22Rv1 (cell line): ENCODE measurements at regions not wholly inside any gene's neighbourhood (a gene's known extent, or its start where the extent isn't known, plus 50 kb on each side); places are given as distances from the start of the nearest gene placed in this dataset.

ENCODE experiments used
- H3K27ac ChIP-seq: fragments of 450-650 bp; 2 replicates; pipeline ENCODE4 v1.5.1; 2017
- ZFX ChIP-seq: fragments of 450-650 bp; IDR thresholded peaks from 2 replicates; pipeline ENCODE4 v1.6.1; 2017; ENCODE audit warnings: antibody characterized with exemption, borderline replicate concordance
- TF ChIP-seq, protein P1 (sequence below): fragments of 450-650 bp; IDR thresholded peaks from 2 replicates; pipeline ENCODE4 v1.5.1; 2017; ENCODE audit warnings: mild to moderate bottlenecking

DNA sequence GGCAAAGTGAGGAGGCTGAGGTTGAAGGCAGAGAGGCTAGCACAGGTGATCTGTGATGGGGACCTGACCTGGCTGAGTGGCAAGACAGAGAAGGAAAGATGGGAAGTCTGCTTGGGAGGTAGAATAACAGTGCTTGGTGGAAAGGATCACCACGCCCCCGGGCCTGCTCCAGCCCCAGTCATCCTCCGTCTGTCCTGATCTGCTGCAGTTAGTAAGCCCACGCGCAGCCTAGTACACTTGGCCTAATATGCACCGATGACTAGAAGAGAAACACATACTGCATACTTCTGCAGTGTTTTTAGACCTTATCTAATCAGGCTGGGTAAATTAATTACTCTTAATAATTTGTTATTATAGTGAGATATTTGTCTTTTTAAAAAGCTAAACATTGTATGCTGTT is 103.7 kb upstream of the KLF3 start:
- no peak overlapping the region for H3K27ac ChIP-seq
- TF ChIP-seq, protein P1, sequence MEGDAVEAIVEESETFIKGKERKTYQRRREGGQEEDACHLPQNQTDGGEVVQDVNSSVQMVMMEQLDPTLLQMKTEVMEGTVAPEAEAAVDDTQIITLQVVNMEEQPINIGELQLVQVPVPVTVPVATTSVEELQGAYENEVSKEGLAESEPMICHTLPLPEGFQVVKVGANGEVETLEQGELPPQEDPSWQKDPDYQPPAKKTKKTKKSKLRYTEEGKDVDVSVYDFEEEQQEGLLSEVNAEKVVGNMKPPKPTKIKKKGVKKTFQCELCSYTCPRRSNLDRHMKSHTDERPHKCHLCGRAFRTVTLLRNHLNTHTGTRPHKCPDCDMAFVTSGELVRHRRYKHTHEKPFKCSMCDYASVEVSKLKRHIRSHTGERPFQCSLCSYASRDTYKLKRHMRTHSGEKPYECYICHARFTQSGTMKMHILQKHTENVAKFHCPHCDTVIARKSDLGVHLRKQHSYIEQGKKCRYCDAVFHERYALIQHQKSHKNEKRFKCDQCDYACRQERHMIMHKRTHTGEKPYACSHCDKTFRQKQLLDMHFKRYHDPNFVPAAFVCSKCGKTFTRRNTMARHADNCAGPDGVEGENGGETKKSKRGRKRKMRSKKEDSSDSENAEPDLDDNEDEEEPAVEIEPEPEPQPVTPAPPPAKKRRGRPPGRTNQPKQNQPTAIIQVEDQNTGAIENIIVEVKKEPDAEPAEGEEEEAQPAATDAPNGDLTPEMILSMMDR, result no peak
- TF ChIP-seq ZFX, result no peak

DNA sequence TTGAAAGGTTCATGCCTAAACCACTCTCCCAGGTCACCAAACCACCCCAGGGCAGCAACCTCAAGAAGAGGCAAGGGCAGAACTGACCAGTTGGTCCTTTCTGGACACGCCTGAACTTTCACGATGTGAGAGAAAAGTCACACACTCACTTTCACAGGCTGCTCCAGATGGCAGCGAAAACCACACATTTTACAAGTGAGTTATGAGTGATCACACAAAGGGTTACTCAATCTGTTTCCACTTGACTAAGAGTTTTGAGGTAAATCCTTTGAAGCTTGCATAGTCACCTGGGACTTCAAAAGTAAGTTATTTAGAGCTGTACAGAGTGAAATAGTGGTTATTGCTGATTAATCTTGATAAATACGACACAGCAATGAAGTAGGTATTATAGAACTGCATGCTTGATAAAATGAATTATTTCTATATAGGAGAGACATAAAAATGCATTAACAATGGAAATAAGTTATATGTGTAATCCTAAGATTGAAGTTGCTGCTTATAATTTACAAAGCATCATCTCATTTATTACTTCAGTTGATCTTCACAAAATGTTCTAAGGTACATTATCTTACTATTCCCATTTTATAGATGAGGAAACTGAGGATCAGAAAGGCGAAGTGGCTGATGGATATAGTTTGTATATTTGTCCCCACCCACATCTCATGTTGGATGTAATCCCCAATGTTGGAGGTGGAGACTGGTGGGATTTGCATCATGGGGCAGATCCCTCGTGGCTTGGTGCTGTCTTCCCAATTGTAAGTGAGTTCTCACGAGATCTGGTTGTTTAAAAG is 103.0 kb upstream of the KLF3 start:
- no peak overlapping the region for H3K27ac ChIP-seq
- TF ChIP-seq, protein P1, result no peak
- no peak for TF ChIP-seq ZFX

DNA sequence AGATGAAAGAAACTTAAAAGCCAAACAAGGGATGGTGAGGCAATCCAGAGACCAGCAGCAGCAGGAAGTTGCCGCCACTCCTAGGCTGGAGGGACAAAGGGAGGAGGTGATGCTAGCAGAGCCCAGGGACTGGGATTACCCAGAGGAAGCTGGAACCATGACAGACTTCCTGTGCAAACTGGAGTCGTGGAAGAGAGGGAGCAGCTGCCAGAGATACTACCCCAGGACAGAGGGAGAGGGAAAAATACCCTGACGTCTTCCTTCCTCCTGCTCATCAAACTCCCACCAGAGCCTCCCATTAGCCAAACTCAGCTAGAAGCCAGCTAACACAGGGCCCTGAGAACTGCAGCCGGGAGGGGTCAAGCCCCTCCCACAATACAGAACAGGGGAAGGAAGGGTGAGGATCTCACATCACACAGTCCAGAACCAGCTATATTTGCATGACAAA is 101.2 kb upstream of the KLF3 start:
- no peak overlapping the region for H3K27ac ChIP-seq
- no peak for TF ChIP-seq ZFX
- TF ChIP-seq, protein P1, result no peak

DNA sequence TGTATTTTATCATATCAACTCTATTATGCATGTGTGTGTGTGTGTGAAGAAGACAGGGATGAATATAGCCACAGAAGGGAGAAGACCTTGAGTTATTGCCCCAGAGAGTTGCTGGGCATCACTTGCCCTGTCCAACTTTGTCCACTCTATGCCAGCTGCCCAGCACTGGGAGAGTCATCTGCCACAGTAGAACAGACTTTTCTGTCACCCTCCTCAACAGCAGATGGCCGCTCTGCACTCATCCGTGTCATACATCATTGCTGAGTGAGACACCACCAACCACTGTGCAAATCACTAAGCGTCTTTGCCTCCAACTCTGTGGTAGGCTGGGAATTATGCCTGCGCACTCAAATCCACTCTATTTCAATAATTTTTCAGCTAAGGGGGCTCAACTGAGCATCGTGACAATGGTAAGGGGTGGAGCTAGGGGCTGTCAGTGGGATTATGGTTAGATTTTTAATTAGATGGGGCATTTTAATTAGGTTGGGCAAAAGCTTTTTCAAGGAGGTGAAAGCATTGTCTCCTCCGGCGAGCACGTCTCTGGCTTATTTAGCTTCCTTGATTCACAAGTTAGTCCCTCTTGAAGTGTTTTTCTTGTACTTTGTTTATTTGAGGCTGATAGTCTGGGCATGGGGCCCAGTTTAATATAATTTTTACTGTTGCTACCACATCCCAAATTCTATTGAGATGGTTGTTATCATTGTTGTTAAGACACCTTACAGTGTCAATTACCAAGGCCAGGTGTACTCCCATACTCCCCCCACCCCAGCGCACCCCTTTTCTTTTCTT is 100.1 kb upstream of the KLF3 start:
- H3K27ac ChIP-seq, result no peak overlapping the region
- no peak for TF ChIP-seq ZFX
- TF ChIP-seq, protein P1, result no peak

DNA sequence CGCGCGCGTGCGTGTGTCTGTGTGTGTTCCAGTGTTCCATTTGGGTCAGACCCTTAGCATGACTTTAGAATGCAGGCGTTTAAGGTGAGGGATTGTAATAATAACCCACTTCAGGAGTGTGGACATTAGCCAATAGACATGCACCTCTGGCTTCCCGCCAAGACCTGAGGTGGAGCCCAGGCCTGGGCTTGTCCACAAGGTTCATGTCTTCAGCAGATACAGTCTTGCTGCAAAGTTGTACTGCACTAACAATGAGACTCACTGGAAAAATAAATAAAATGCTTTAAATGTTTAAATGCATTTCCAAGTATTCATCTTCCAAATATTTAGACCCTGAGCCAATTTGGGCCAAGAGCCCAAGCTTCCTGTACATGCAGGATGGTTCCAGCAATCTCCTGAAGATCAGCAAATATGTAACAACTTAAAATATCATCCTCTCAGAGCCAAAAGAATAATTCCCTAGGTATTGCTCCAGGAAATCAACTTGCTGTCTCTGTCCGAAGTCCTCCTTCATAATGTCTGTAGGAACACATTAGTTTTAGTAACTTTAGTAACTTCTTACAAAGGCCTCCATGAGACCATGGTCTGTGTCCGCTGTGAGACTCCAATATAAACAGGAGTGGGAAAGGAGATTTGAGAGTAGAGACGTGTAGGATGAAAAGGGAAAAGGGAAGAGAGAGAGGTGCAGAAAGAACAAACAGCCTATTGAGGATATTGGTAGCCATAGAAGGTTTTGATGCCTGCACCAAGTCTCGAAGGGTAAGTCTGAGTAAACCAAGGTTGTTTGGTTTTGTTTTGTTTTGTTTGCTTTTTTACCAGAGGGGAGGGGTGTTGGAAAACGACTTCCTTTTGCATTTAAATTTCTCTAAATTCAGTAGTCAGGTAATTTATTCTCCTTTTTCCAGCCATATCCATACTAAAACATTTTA is 98.5 kb upstream of the KLF3 start:
- peak overlapping the region; percentile 89 for H3K27ac ChIP-seq
- TF ChIP-seq ZFX, result no peak
- TF ChIP-seq, protein P1, result no peak

DNA sequence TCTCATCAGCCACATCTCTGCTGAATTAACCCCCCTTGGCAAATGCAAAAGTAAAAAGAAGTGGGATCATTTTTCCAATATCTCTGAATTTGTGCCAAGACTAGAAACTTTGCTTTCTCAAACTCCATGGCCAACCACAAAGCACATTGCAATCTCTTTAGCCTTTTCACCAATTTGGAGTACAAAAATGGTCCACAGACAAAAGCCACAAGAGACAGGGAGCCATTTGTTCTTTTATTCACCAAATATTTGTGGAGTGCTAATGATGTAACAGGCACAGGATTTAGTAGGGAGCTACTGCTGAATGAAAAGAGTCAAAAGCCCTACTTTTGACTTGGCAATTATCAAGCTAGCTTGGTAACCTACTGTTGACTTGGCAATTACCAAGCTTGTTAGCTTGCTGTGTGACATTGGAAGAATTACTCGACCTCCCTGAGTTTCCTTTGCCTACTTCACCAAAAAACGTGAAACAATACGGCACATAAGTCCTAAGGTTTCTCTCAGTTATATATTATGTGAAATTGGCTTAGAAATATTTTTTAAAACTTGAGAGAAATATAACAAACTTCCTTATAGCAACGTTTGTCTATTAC is 97.1 kb upstream of the KLF3 start:
- TF ChIP-seq, protein P1, result no peak
- no peak for TF ChIP-seq ZFX
- H3K27ac ChIP-seq, result no peak overlapping the region
